PFSK-1 (cell line): ENCODE measurements at regions not wholly inside any gene's neighbourhood (a gene's known extent, or its start where the extent isn't known, plus 50 kb on each side); places are given as distances from the start of the nearest gene placed in this dataset.

Experiments
- FOXP2 ChIP-seq: optimal IDR thresholded peaks from 2 replicates; pipeline ENCODE3; 2011; ENCODE audit warnings: borderline replicate concordance, control low read depth, inconsistent platforms; ENCODE audit not compliant: insufficient read depth; ENCODE audit errors: extremely low read length, extremely low read depth
- POLR2AphosphoS5 ChIP-seq: IDR thresholded peaks from 2 replicates; pipeline ENCODE4 v1.6.1; 2012; ENCODE audit warnings: low read depth, mild to moderate bottlenecking, control low read depth, low read length, moderate library complexity
- SIN3A ChIP-seq: IDR thresholded peaks from 2 replicates; pipeline ENCODE4 v1.6.1; 2012; ENCODE audit warnings: mild to moderate bottlenecking, low read length, moderate library complexity, borderline replicate concordance; ENCODE audit not compliant: insufficient read depth
- TAF1 ChIP-seq: IDR thresholded peaks from 2 replicates; pipeline ENCODE4 v1.6.1; 2012; ENCODE audit warnings: low read length, control low read depth, borderline replicate concordance; ENCODE audit not compliant: insufficient read depth
- TF ChIP-seq, protein P1 (sequence below), 2 experiments: IDR thresholded peaks; 2 replicates each; pipeline versions ENCODE4 v1.6.1 to v1.8.0; 2011 to 2012; ENCODE audit warnings: low read depth in 2 of 2, low read length in 2 of 2, control low read depth in 1 of 2, inconsistent platforms in 1 of 2, mild to moderate bottlenecking in 1 of 2, moderate library complexity in 1 of 2; ENCODE audit not compliant: insufficient read depth in 1 of 2

- TF ChIP-seq, protein P1, sequence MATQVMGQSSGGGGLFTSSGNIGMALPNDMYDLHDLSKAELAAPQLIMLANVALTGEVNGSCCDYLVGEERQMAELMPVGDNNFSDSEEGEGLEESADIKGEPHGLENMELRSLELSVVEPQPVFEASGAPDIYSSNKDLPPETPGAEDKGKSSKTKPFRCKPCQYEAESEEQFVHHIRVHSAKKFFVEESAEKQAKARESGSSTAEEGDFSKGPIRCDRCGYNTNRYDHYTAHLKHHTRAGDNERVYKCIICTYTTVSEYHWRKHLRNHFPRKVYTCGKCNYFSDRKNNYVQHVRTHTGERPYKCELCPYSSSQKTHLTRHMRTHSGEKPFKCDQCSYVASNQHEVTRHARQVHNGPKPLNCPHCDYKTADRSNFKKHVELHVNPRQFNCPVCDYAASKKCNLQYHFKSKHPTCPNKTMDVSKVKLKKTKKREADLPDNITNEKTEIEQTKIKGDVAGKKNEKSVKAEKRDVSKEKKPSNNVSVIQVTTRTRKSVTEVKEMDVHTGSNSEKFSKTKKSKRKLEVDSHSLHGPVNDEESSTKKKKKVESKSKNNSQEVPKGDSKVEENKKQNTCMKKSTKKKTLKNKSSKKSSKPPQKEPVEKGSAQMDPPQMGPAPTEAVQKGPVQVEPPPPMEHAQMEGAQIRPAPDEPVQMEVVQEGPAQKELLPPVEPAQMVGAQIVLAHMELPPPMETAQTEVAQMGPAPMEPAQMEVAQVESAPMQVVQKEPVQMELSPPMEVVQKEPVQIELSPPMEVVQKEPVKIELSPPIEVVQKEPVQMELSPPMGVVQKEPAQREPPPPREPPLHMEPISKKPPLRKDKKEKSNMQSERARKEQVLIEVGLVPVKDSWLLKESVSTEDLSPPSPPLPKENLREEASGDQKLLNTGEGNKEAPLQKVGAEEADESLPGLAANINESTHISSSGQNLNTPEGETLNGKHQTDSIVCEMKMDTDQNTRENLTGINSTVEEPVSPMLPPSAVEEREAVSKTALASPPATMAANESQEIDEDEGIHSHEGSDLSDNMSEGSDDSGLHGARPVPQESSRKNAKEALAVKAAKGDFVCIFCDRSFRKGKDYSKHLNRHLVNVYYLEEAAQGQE (IDR thresholded peaks at IDR 0.05; ENCODE audit: insufficient read depth in 1 of 2, low read depth in 2 of 2, low read length in 2 of 2): no peak
- no peak for TF ChIP-seq POLR2AphosphoS5
- TF ChIP-seq FOXP2: no peak
- no peak for TF ChIP-seq TAF1
- TF ChIP-seq SIN3A: no peak
Observed at GRCh38 chr5:39561421-39561820, 136.6 kb upstream of the DAB2 start.

DNA sequence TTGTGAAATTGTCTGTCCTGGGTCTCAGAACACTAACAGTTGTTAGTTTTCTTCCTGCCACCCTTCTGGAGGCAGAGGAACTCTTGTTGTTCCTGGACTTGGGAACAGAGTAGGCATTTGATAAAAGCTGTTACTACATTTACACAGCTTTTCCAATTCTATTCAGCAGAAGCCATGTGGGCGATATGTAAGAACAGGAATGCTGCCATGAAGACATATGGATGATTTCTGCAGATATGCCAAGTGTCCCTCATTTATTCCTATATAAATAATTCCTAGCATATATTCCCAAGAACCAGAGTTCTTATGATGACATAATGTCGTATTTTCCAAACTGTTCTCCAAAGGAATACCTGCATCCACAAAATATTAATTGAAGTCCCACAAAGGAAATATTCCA is 135.9 kb upstream of the DAB2 start:
- TF ChIP-seq FOXP2: no peak
- no peak for TF ChIP-seq TAF1
- no peak for TF ChIP-seq POLR2AphosphoS5
- TF ChIP-seq, protein P1 (IDR thresholded peaks at IDR 0.05; ENCODE audit: insufficient read depth in 1 of 2, low read depth in 2 of 2, low read length in 2 of 2): no peak
- TF ChIP-seq SIN3A: no peak

DNA sequence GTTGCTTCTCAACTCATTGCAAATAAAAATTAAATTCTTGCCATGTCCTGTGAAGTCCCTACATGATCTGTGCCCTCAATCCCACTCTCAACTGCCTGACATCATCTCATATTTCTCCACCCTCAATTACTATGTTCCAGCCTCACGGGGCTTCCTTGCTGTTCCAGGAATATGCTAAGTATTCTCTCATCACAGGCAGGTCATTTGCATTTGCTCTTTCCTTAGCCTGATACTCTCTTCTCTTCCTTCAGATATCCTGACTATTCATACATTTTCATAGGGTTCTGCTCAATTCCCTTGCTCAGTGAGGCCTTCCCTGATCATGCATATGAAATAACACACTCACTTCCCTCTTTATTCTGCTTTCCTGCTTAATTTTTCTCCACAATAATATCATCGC is 135.1 kb upstream of the DAB2 start:
- TF ChIP-seq, protein P1 (IDR thresholded peaks at IDR 0.05; ENCODE audit: insufficient read depth in 1 of 2, low read depth in 2 of 2, low read length in 2 of 2): no peak
- TF ChIP-seq TAF1: no peak
- TF ChIP-seq FOXP2: no peak
- no peak for TF ChIP-seq POLR2AphosphoS5
- no peak for TF ChIP-seq SIN3A

GRCh38 chr5:39558541-39558940 is 133.8 kb upstream of the DAB2 start:
- no peak for TF ChIP-seq SIN3A
- TF ChIP-seq FOXP2: no peak
- no peak for TF ChIP-seq POLR2AphosphoS5
- no peak for TF ChIP-seq TAF1
- TF ChIP-seq, protein P1 (IDR thresholded peaks at IDR 0.05; ENCODE audit: insufficient read depth in 1 of 2, low read depth in 2 of 2, low read length in 2 of 2): no peak

- TF ChIP-seq, protein P1 (IDR thresholded peaks at IDR 0.05; ENCODE audit: insufficient read depth in 1 of 2, low read depth in 2 of 2, low read length in 2 of 2): no peak
- no peak for TF ChIP-seq POLR2AphosphoS5
- no peak for TF ChIP-seq SIN3A
- TF ChIP-seq TAF1: no peak
- TF ChIP-seq FOXP2: no peak
Observed at GRCh38 chr5:39555788-39556187, 131.0 kb upstream of the DAB2 start.
